HepG2 (cell line): ENCODE measurements at regions not wholly inside any gene's neighbourhood (a gene's known extent, or its start where the extent isn't known, plus 50 kb on each side); places are given as distances from the start of the nearest gene placed in this dataset.

Source experiments
- ATAC-seq: fragments of 200-7000 bp; cut with Tn5 transposase; 3 replicates; pipeline ENCODE4 v1.9.1; 2020; ENCODE audit warnings: mild to moderate bottlenecking, moderate library complexity
- BruUV-seq: library from RNA; stranded (reverse); fragments of 400-500 nt; replicated peaks from 2 replicates; lab custom pipeline; 2021; lab: Mats Ljungman, UMichigan
- CTCF ChIA-PET: fragments of 300-600 bp; formaldehyde crosslinking; extraction: SDS; loops from one replicate; lab custom pipeline; 2021; ENCODE audit warnings: low total read pairs, inconsistent platforms, low intra/inter-chr PET ratio; lab: Yijun Ruan, JAX
- POLR2A ChIA-PET: fragments of 350-600 bp; sonication (Branson Sonifier 250); formaldehyde crosslinking; loops from one replicate; lab custom pipeline; 2020; ENCODE audit warnings: antibody characterized with exemption, inconsistent platforms; lab: Yijun Ruan, JAX
- DNase-seq: peaks from one replicate; pipeline ENCODE4 v3.0.0-alpha.2; 2015; ENCODE audit warnings: low spot score
- FAIRE-seq: peaks from 3 replicates; lab custom pipeline; 2011; peaks lifted over from hg19 to GRCh38; lab: Jason Lieb, UNC
- H2AFZ ChIP-seq: one replicate; pipeline ENCODE4 v1.6.1; 2011; ENCODE audit warnings: low read length, inconsistent platforms
- H3K27ac ChIP-seq: fragments of 300-600 bp; 3 replicates; pipeline ENCODE4 v1.8.0; 2011; ENCODE audit warnings: mixed run types, mild to moderate bottlenecking, mixed read lengths, low read length, inconsistent platforms; ENCODE audit not compliant: insufficient read depth; ENCODE audit errors: extremely low read length
- H3K27me3 ChIP-seq, 2 experiments: fragments of 200-600 bp in 1 of 2; 2 replicates in 1 of 2; 3 replicates in 1 of 2; pipeline versions ENCODE4 v1.6.0 to v1.8.0; 2011; ENCODE audit warnings: low read length in 2 of 2, mild to moderate bottlenecking in 2 of 2, moderate library complexity in 2 of 2, inconsistent platforms in 1 of 2; ENCODE audit not compliant: insufficient read depth in 2 of 2, control insufficient read depth in 1 of 2
- H3K36me3 ChIP-seq, 2 experiments: fragments of 200-600 bp in 1 of 2; replicated peaks in 1 of 2; 2 replicates in 1 of 2; 3 replicates in 1 of 2; pipeline versions ENCODE4 v1.5.1 to v1.8.0; 2011; ENCODE audit warnings: low read length in 2 of 2, inconsistent platforms in 1 of 2; ENCODE audit not compliant: insufficient read depth in 2 of 2, control insufficient read depth in 1 of 2
- H3K4me1 ChIP-seq: 2 replicates; pipeline ENCODE4 v1.5.1; 2012; ENCODE audit warnings: low read length, inconsistent platforms; ENCODE audit not compliant: insufficient read depth
- H3K4me2 ChIP-seq: 2 replicates; pipeline ENCODE4 v1.6.0; 2011; ENCODE audit warnings: low read depth, low read length, inconsistent platforms
- H3K4me3 ChIP-seq, 3 experiments: fragments of 200-600 bp in 1 of 3; sonication (generic), shearing (Covaris generic) in 1 of 3; replicated peaks in 1 of 3; 2 replicates each; pipeline ENCODE4 v1.5.1; 2011 to 2016; ENCODE audit warnings: low read length in 3 of 3, inconsistent platforms in 2 of 3, low read depth in 2 of 3, mild to moderate bottlenecking in 2 of 3, control low read depth in 1 of 3, mixed read lengths in 1 of 3; ENCODE audit not compliant: insufficient read depth in 1 of 3
- H3K79me2 ChIP-seq: one replicate; pipeline ENCODE4 v1.6.1; 2011; ENCODE audit warnings: low read length, inconsistent platforms; ENCODE audit not compliant: insufficient read depth
- H3K9ac ChIP-seq: 2 replicates; pipeline ENCODE4 v1.6.0; 2011; ENCODE audit warnings: mild to moderate bottlenecking, low read depth, low read length, inconsistent platforms; ENCODE audit not compliant: insufficient read depth
- H3K9me3 ChIP-seq: 2 replicates; pipeline ENCODE4 v1.5.1; 2012; ENCODE audit warnings: mild to moderate bottlenecking, low read length
- H4K20me1 ChIP-seq: 2 replicates; pipeline ENCODE4 v1.6.0; 2011; ENCODE audit warnings: inconsistent platforms, mild to moderate bottlenecking, low read length, moderate library complexity; ENCODE audit not compliant: insufficient read depth
- CEBPG ChIP-seq: IDR thresholded peaks from 2 replicates; pipeline ENCODE4 v1.6.1; 2016
- GATA4 ChIP-seq: sonication (generic); IDR thresholded peaks from 2 replicates; pipeline ENCODE4 v1.6.1; 2016; ENCODE audit warnings: antibody characterized with exemption, low read depth, borderline replicate concordance
- HOXA3 ChIP-seq: sonication (generic); formaldehyde crosslinking; IDR thresholded peaks from 2 replicates; pipeline ENCODE4 v1.5.0; 2020; ENCODE audit warnings: missing genetic modification reagents
- MEIS2 ChIP-seq: sonication (generic); formaldehyde crosslinking; IDR thresholded peaks from 2 replicates; pipeline ENCODE4 v1.9.0; 2021; ENCODE audit warnings: mild to moderate bottlenecking, missing genetic modification reagents
- PLRG1 ChIP-seq: fragments of 450-650 bp; conservative IDR thresholded peaks from 2 replicates; pipeline ENCODE4 v1.6.1; 2016
- SRY ChIP-seq: sonication (generic); formaldehyde crosslinking; IDR thresholded peaks from 2 replicates; pipeline ENCODE4 v1.8.0; 2022; ENCODE audit warnings: mild to moderate bottlenecking, missing genetic modification reagents
- ZBTB7A ChIP-seq: sonication (generic); formaldehyde crosslinking; IDR thresholded peaks from 2 replicates; pipeline ENCODE4 v1.8.0; 2022; ENCODE audit warnings: mild to moderate bottlenecking, missing genetic modification reagents
- ZSCAN31 ChIP-seq: sonication (generic); formaldehyde crosslinking; IDR thresholded peaks from 2 replicates; pipeline ENCODE4 v1.5.0; 2020; ENCODE audit warnings: low read depth, mild to moderate bottlenecking, missing genetic modification reagents
- WGBS: methylation state at CpG from one replicate; pipeline ENCODE4 v1.1.6; 2017; ENCODE audit warnings: low lambda C conversion rate; 5-methylcytosine and 5-hydroxymethylcytosine counted together
- in situ Hi-C: cut with HindIII; loops from 2 replicates; pipeline ENCODE4 v1.10.0; 2017; ENCODE audit warnings: low pct_unique_long_range_greater_than_20kb; ENCODE audit not compliant: extremely low pct_ligation_motif_present
- intact Hi-C: fragments of 100-400 bp; cut with micrococcal nuclease; formaldehyde crosslinking; loops from one replicate; pipeline ENCODE4 v1.10.0; 2022; ENCODE audit not compliant: unreplicated experiment
- TF ChIP-seq, protein P1 (sequence below): sonication (generic); formaldehyde crosslinking; IDR thresholded peaks from 2 replicates; pipeline ENCODE4 v1.5.0; 2020; ENCODE audit warnings: missing genetic modification reagents
- TF ChIP-seq, protein P2 (sequence below): sonication (generic); formaldehyde crosslinking; IDR thresholded peaks from 2 replicates; pipeline ENCODE4 v1.4.0; 2020; ENCODE audit warnings: missing genetic modification reagents
- TF ChIP-seq, protein P3 (sequence below): sonication (generic); formaldehyde crosslinking; IDR thresholded peaks from 2 replicates; pipeline ENCODE4 v1.4.0; 2020; ENCODE audit warnings: missing genetic modification reagents, borderline replicate concordance
- TF ChIP-seq, protein P4 (sequence below), 2 experiments: IDR thresholded peaks; 2 replicates each; pipeline ENCODE4 v1.6.1; 2011 to 2012; ENCODE audit warnings: low read length in 2 of 2, borderline replicate concordance in 1 of 2, low read depth in 1 of 2, mild to moderate bottlenecking in 1 of 2, moderate library complexity in 1 of 2

DNA sequence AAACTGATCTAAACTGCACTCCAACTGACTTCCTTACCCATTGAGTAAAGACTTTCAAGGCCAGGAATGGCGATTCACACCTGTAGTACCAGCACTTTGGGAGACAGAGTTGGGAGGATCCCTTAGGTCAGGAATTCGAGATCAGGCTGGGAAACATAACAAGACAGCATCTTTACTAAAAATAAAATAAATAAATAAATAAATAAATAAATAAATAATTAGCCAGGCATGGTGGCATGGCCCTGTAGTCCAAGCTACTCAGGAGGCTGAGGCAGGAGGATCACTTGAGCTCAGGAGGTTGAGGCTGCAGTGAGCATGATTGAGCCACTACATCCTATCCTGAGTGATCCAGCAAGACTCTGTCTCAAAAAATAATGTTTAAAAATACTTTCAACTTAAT lies 148.4 kb downstream of the CEMIP2 start:
- Histone ChIP-seq H3K27me3 (no peaks in the 10 kb centered on the region), H2AFZ (no peak overlapping the region), H3K79me2 (no peaks in the 10 kb centered on the region), H4K20me1 (no peaks in the 10 kb centered on the region), H3K4me3 (no peak overlapping the region), H3K9me3 (0 out of 2 replicates have a peak, but pooled peaks cover 6% of the 10 kb centered on the region), H3K36me3 (no peaks in the 10 kb centered on the region), H3K4me1 (peaks cover 1% of the 10 kb centered on the region; the same call in 1 of the 2 replicates), H3K9ac (no peak overlapping the region), H3K27ac (no peak overlapping the region), H3K4me2 (no peak overlapping the region)
- in situ Hi-C loops (no loop called here), intact Hi-C loops (no loop called here)
- BruUV-seq = no TSS peak
- POLR2A ChIA-PET = no interaction called here
- TF ChIP-seq MEIS2 (CRISPR knock-in tag) (no peak), PLRG1 (no peak), ZSCAN31 (no peak), SRY (CRISPR knock-in tag) (no peak), GATA4 (no peak), CEBPG (no peak), ZBTB7A (no peak), HOXA3 (CRISPR knock-in tag) (no peak)
- TF ChIP-seq, protein P1, sequence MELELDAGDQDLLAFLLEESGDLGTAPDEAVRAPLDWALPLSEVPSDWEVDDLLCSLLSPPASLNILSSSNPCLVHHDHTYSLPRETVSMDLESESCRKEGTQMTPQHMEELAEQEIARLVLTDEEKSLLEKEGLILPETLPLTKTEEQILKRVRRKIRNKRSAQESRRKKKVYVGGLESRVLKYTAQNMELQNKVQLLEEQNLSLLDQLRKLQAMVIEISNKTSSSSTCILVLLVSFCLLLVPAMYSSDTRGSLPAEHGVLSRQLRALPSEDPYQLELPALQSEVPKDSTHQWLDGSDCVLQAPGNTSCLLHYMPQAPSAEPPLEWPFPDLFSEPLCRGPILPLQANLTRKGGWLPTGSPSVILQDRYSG = no peak
- TF ChIP-seq, protein P2, sequence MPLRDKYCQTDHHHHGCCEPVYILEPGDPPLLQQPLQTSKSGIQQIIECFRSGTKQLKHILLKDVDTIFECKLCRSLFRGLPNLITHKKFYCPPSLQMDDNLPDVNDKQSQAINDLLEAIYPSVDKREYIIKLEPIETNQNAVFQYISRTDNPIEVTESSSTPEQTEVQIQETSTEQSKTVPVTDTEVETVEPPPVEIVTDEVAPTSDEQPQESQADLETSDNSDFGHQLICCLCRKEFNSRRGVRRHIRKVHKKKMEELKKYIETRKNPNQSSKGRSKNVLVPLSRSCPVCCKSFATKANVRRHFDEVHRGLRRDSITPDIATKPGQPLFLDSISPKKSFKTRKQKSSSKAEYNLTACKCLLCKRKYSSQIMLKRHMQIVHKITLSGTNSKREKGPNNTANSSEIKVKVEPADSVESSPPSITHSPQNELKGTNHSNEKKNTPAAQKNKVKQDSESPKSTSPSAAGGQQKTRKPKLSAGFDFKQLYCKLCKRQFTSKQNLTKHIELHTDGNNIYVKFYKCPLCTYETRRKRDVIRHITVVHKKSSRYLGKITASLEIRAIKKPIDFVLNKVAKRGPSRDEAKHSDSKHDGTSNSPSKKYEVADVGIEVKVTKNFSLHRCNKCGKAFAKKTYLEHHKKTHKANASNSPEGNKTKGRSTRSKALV (CRISPR knock-in tag) = no peak
- TF ChIP-seq, protein P3, sequence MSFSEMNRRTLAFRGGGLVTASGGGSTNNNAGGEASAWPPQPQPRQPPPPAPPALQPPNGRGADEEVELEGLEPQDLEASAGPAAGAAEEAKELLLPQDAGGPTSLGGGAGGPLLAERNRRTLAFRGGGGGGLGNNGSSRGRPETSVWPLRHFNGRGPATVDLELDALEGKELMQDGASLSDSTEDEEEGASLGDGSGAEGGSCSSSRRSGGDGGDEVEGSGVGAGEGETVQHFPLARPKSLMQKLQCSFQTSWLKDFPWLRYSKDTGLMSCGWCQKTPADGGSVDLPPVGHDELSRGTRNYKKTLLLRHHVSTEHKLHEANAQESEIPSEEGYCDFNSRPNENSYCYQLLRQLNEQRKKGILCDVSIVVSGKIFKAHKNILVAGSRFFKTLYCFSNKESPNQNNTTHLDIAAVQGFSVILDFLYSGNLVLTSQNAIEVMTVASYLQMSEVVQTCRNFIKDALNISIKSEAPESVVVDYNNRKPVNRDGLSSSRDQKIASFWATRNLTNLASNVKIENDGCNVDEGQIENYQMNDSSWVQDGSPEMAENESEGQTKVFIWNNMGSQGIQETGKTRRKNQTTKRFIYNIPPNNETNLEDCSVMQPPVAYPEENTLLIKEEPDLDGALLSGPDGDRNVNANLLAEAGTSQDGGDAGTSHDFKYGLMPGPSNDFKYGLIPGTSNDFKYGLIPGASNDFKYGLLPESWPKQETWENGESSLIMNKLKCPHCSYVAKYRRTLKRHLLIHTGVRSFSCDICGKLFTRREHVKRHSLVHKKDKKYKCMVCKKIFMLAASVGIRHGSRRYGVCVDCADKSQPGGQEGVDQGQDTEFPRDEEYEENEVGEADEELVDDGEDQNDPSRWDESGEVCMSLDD = no peak
- TF ChIP-seq, protein P4, sequence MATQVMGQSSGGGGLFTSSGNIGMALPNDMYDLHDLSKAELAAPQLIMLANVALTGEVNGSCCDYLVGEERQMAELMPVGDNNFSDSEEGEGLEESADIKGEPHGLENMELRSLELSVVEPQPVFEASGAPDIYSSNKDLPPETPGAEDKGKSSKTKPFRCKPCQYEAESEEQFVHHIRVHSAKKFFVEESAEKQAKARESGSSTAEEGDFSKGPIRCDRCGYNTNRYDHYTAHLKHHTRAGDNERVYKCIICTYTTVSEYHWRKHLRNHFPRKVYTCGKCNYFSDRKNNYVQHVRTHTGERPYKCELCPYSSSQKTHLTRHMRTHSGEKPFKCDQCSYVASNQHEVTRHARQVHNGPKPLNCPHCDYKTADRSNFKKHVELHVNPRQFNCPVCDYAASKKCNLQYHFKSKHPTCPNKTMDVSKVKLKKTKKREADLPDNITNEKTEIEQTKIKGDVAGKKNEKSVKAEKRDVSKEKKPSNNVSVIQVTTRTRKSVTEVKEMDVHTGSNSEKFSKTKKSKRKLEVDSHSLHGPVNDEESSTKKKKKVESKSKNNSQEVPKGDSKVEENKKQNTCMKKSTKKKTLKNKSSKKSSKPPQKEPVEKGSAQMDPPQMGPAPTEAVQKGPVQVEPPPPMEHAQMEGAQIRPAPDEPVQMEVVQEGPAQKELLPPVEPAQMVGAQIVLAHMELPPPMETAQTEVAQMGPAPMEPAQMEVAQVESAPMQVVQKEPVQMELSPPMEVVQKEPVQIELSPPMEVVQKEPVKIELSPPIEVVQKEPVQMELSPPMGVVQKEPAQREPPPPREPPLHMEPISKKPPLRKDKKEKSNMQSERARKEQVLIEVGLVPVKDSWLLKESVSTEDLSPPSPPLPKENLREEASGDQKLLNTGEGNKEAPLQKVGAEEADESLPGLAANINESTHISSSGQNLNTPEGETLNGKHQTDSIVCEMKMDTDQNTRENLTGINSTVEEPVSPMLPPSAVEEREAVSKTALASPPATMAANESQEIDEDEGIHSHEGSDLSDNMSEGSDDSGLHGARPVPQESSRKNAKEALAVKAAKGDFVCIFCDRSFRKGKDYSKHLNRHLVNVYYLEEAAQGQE (IDR thresholded peaks at IDR 0.05; ENCODE audit: borderline replicate concordance in 1 of 2, low read depth in 1 of 2, low read length in 2 of 2) = no peak
- CTCF ChIA-PET = no interaction called here
- ATAC-seq (no peak), DNase-seq (no peak), FAIRE-seq (no peak)
- 29% methylated on average over 2 of the region's 2 CpGs for WGBS
